ENCODE measurements at regions not wholly inside any gene's neighbourhood (a gene's known extent, or its start where the extent isn't known, plus 50 kb on each side); places are given as distances from the start of the nearest gene placed in this dataset.

DNA sequence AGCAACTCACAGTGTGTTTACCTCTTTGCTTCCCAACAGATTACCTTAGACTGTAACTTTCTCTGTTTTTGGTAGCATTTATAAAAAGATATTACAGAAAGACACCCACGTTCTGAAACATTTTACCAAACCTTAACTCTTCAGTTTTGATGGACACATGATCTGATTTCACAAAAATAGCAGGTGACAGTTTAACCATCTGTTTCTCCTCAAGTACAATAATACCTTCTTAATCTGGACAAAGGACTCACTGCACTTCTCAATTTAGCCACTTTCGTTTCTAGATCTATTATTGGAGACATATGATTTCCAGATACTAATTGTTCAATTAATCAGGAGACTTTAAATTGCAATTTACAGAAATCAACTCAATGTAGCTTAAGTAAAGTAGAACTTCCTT is 703.8 kb upstream of the KIF2B start:
- ATAC-seq = no peak
- no peak for TF ChIP-seq SIN3A (IDR thresholded peaks at IDR 0.05; ENCODE audit: borderline replicate concordance, insufficient read depth, low read depth, low read length)
- no peak for TF ChIP-seq POLR2AphosphoS5 (IDR thresholded peaks at IDR 0.05; ENCODE audit: low read depth, low read length)
- TF ChIP-seq, protein P1, sequence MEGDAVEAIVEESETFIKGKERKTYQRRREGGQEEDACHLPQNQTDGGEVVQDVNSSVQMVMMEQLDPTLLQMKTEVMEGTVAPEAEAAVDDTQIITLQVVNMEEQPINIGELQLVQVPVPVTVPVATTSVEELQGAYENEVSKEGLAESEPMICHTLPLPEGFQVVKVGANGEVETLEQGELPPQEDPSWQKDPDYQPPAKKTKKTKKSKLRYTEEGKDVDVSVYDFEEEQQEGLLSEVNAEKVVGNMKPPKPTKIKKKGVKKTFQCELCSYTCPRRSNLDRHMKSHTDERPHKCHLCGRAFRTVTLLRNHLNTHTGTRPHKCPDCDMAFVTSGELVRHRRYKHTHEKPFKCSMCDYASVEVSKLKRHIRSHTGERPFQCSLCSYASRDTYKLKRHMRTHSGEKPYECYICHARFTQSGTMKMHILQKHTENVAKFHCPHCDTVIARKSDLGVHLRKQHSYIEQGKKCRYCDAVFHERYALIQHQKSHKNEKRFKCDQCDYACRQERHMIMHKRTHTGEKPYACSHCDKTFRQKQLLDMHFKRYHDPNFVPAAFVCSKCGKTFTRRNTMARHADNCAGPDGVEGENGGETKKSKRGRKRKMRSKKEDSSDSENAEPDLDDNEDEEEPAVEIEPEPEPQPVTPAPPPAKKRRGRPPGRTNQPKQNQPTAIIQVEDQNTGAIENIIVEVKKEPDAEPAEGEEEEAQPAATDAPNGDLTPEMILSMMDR (IDR thresholded peaks at IDR 0.05) = no peak
- no peak for TF ChIP-seq TCF7L2 (IDR thresholded peaks at IDR 0.05; ENCODE audit: low read depth, low read length)
- TF ChIP-seq, protein P2, sequence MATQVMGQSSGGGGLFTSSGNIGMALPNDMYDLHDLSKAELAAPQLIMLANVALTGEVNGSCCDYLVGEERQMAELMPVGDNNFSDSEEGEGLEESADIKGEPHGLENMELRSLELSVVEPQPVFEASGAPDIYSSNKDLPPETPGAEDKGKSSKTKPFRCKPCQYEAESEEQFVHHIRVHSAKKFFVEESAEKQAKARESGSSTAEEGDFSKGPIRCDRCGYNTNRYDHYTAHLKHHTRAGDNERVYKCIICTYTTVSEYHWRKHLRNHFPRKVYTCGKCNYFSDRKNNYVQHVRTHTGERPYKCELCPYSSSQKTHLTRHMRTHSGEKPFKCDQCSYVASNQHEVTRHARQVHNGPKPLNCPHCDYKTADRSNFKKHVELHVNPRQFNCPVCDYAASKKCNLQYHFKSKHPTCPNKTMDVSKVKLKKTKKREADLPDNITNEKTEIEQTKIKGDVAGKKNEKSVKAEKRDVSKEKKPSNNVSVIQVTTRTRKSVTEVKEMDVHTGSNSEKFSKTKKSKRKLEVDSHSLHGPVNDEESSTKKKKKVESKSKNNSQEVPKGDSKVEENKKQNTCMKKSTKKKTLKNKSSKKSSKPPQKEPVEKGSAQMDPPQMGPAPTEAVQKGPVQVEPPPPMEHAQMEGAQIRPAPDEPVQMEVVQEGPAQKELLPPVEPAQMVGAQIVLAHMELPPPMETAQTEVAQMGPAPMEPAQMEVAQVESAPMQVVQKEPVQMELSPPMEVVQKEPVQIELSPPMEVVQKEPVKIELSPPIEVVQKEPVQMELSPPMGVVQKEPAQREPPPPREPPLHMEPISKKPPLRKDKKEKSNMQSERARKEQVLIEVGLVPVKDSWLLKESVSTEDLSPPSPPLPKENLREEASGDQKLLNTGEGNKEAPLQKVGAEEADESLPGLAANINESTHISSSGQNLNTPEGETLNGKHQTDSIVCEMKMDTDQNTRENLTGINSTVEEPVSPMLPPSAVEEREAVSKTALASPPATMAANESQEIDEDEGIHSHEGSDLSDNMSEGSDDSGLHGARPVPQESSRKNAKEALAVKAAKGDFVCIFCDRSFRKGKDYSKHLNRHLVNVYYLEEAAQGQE (IDR thresholded peaks at IDR 0.05; ENCODE audit: insufficient read depth in 1 of 2, low read depth in 2 of 2, low read length in 1 of 2) = no peak
- intact Hi-C loops (cut with micrococcal nuclease; ENCODE audit: unreplicated experiment) (no loop called here), in situ Hi-C loops (cut with HindIII; ENCODE audit: low pct_unique_long_range_greater_than_20kb, low sequenced_read_pairs) (no loop called here)
- no peaks in the 10 kb centered on the region for H3K4me1 ChIP-seq (ENCODE audit: control insufficient read depth, insufficient read depth, low read length)
- no peak overlapping the region for H3K4me3 ChIP-seq (ENCODE audit: low read depth in 2 of 2, low read length in 2 of 2)
- H3K27me3 ChIP-seq (ENCODE audit: control insufficient read depth, insufficient read depth, low read length) = no peaks in the 10 kb centered on the region
- 0 out of 2 replicates have a peak, but pooled peaks cover 6% of the 10 kb centered on the region for H3K9me3 ChIP-seq (ENCODE audit: control insufficient read depth, insufficient read depth, low read depth, low read length)
- ChIA-PET CTCF (no interaction called here), POLR2A (no interaction called here)
- no peak for DNase-seq (ENCODE audit: low read depth, low spot score)
- BruUV-seq (replicated peaks) = no TSS peak
- H3K36me3 ChIP-seq (ENCODE audit: control insufficient read depth, insufficient read depth, low read length) = no peaks in the 10 kb centered on the region
- no peak overlapping the region for H3K27ac ChIP-seq (ENCODE audit: low read length)

DNA sequence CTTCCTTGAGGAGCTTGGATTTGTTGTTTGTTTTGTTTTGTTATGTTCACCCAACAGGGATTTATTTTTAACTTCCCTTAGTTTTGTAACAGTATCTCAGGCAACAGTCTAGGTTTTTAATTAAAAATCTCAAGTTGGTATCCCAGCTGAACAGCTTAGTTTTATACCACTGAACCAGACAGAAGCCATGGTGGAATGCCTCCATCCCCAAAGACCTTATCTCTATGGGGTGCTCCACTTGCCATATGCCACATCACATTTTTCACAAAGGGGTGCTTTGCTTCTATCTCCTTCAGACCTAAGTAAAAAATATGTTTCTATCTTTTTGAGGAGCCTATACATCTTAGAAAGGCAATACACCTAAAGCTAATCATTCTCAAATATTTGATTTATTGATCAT is 715.8 kb upstream of the KIF2B start:
- in situ Hi-C loops (cut with HindIII; ENCODE audit: low pct_unique_long_range_greater_than_20kb, low sequenced_read_pairs) (no loop called here), intact Hi-C loops (cut with micrococcal nuclease; ENCODE audit: unreplicated experiment) (no loop called here)
- H3K27me3 ChIP-seq (ENCODE audit: control insufficient read depth, insufficient read depth, low read length) = no peaks in the 10 kb centered on the region
- ATAC-seq = no peak
- no TSS peak for BruUV-seq (replicated peaks)
- ChIA-PET POLR2A (no interaction called here), CTCF (no interaction called here)
- no peaks in the 10 kb centered on the region for H3K9me3 ChIP-seq (ENCODE audit: control insufficient read depth, insufficient read depth, low read depth, low read length)
- H3K4me1 ChIP-seq (ENCODE audit: control insufficient read depth, insufficient read depth, low read length) = no peaks in the 10 kb centered on the region
- TF ChIP-seq SIN3A (IDR thresholded peaks at IDR 0.05; ENCODE audit: borderline replicate concordance, insufficient read depth, low read depth, low read length) = no peak
- TF ChIP-seq, protein P2 (IDR thresholded peaks at IDR 0.05; ENCODE audit: insufficient read depth in 1 of 2, low read depth in 2 of 2, low read length in 1 of 2) = no peak
- TF ChIP-seq POLR2AphosphoS5 (IDR thresholded peaks at IDR 0.05; ENCODE audit: low read depth, low read length) = no peak
- TF ChIP-seq TCF7L2 (IDR thresholded peaks at IDR 0.05; ENCODE audit: low read depth, low read length) = no peak
- TF ChIP-seq, protein P1 (IDR thresholded peaks at IDR 0.05) = no peak
- no peak overlapping the region for H3K4me3 ChIP-seq (ENCODE audit: low read depth in 2 of 2, low read length in 2 of 2)
- H3K36me3 ChIP-seq (ENCODE audit: control insufficient read depth, insufficient read depth, low read length) = no peaks in the 10 kb centered on the region
- no peak overlapping the region for H3K27ac ChIP-seq (ENCODE audit: low read length)
- no peak for DNase-seq (ENCODE audit: low read depth, low spot score)

Data from Panc1 (cell line).